Activated T-cell treated with anti-CD3 and anti-CD28 coated beads for 48 hours (primary cell): ENCODE measurements at regions not wholly inside any gene's neighbourhood (a gene's known extent, or its start where the extent isn't known, plus 50 kb on each side); places are given as distances from the start of the nearest gene placed in this dataset.

Experiments used
- DNase-seq: peaks from one replicate; pipeline ENCODE4 v3.0.0-alpha.2; 2020; ENCODE audit warnings: low read depth

DNA sequence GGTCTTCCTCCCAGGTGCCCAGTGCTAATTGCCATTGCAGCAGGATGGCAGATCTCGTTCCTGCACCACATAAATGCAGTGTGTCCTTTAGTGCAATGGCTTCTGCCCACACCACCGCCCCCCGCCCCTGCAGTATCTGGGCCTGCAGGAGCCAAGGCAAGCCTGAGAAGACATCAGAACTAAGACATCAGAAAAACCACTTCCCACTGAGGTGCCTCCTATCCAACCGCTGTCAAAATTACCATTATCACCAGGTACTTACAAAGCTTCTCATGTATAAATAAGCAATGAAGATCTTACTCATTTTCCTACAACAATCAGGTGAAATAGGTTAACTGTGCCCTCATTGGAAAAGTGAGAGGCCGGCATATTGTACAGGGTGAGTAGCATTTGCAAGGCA, 228.8 kb downstream of the FBXO15 start:
- no peak for DNase-seq

DNA sequence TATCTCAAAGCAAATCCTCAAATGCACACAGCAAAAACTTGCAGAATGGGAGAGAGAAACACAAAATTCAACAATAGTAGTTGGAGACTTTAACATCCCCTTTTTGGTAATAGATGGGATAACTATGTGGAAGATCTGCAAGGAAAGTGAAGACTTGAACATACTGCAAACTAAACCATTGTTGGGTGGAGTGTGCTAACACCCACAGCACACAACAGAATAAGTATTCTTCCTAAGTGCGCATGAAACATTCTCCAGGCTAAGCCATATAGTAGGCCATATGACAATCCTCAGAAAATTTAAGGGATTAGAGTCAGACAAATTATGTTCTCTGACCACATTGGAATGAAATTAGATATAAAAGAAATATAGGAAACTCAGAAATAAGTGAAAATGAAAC, 230.6 kb downstream of the FBXO15 start:
- DNase-seq = no peak

DNA sequence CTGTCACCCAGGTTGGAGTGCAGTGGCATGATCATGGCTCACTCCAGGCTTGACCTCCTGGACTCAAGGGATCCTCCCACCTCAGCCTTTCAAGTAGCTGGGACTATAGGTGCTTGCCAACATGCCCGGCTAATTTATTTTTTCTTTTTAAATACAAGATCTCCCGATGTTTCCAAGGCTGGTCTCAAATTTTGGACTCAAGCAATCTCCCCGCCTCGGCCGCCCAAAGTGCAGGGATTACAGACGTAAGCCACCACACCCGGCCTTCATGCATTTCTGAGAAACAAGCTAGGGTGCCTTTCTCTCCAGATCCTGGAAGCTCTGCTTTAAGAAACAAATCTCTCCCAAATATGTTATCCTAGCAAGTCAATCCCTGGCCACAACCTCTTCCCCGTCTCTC, 234.1 kb downstream of the FBXO15 start:
- no peak for DNase-seq

DNA sequence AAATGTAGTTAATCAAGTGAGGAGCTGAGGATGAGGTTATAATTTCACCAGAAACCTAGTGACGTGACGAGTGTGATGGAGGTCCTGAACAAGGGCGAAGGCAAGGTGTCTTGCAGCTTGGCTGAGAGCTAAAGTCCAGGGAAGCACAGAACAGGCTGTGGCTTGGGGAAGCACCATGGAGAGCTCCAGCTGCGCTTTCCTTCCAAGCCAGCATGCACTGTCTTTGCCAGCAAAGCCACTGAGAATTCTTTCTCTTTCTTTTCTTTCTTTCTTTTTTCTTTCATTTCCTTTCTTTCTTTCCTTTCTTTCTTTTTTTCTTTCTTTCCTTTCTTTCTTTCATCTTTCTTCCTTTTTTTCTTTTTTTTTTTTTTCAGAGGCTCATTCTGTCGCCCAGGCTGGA, 239.3 kb downstream of the FBXO15 start:
- no peak for DNase-seq

DNA sequence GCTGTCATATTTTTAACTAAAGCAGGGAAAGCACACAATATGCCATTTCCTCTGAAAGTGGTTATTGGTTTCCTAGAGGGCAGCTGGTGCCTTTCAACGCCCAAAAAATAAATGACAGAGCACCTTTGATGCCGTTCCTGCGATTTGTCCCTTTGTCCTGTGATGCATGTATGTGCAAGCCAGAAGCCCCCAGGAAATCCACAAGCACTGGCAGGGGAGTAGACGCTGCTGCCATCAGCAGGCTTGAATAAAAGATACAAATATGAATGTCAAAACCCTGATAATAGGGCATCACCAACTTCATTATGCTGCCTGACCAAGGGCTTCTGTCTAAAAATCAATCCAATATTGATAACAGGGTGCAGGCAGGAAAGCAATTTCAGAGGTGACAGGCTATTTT, 246.1 kb downstream of the FBXO15 start:
- no peak for DNase-seq

DNA sequence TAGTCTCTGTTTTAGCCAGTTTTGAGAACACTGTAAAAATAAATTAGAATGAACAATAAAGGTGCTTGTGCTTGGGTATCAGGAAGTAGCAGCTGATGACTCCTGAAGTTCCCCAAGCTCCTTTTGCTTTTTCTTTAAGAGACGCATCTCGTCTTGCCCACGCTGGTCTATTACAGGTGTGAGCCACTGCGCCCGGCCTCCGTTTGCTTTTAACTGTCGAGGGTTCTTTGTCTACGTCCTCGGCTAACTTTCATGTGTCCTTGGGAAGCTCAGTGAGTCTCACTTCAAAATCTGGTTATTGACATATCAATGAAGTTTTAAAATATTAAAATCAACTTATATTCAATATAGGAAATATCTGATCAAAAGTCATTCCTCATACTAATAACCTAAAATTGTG, 246.5 kb downstream of the FBXO15 start:
- DNase-seq = no peak

DNA sequence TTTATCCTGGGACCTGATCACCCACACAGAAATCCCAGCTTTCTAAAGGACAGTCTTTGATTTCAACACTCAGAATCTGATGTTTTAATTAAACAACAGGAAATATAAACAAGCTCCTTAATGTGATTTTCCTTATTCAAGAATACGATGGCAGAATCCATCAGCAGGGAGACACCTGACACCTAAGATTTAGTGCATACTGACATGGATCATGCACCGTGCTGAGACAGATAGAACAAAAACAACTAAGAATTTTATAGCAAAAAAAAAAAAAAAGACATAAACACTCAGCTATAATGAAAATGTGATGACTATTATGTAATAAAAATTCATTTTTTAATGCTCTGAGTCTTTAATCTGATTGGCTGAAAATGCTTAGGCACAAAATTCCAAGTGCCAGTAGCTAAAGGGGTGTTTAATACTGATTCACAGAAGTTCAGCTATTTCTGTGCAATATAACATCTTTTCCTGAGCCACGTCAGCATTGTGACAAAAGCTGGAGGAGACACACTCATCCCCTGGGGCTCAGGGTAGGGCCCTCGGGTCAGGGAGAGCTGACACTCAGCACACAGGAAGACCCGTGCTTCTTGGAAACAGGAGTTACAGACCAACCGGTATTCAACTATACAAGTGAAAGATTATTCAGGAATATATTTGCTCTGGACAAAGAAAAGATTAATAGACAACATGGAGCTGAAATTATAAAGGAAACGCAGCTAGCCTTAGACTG, 247.4 kb downstream of the FBXO15 start:
- DNase-seq = no peak

DNA sequence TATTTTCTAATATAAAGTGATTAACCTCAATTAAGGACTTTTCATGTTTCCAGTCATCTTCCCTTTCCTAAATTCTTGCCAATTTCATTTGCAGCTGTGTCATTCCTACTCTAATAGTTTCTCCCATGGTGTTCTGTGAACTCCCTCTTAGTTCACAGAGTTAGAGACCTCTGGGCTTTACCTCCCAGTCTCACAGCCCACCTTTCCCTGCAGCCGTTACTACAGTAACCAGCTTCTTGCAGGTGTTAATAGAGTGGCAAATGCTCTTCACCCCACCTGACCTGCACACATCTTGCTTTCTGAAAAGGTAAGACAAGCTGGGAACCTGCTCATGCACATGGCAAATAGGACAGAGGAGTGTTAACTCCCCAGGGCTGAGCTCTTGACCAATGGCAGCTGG, 250.1 kb downstream of the FBXO15 start:
- DNase-seq = no peak

DNA sequence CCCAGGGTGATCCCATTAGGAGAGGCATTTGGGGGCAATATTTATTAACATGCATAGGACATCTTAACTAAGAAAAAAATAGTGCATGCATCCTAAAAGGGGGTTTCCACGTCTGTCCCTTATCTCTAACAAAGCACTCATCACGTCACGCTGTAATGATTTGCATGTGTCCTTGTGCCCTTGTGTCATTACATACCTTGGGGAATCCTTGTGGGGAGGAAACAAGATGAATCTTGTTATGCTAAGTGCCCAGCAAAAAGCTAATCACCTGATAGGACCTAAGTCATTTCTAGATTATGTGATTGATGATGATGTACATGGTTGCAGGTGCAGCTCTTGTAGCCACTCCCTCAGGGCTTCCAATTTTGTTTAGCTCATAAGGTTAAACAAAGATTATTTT, 250.9 kb downstream of the FBXO15 start:
- DNase-seq = no peak

DNA sequence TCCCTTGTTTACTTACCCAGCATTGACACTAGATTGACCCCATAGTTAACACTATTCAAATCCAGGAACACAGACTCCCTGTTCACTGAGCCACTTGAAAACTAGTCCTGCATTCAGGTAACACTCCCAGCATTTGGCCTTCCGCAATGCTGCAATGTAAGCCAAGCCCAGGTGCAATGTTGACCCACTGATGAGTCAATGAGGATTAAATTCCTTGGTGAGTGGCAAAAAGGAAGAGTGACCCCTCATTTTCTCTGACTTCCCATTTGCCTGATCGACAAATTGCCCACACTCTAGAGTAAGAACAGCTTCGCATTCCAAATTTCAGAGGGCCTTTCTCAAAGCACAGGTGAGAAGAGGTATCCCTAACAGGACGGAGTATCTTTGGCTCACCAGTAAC, 251.9 kb downstream of the FBXO15 start:
- no peak for DNase-seq

DNA sequence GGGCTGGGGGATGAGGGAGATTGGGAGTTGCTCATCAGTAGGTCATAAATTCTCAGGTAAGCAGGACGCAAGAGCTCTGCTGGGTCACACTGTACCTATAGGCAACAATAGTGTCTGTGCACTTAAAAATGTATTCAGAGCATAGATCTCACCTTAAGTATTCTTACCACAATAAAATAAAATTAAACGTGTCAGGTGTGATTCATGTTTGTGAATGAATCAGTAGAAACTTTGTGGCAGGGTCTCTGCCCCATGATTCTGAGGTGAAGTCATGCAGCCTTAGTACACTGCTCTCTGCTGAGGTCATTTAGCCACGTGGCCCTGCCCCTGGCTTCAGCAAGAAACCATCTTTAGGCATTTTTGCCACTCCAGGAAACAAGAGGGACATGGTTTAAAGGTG, 253.8 kb downstream of the FBXO15 start:
- DNase-seq = no peak

DNA sequence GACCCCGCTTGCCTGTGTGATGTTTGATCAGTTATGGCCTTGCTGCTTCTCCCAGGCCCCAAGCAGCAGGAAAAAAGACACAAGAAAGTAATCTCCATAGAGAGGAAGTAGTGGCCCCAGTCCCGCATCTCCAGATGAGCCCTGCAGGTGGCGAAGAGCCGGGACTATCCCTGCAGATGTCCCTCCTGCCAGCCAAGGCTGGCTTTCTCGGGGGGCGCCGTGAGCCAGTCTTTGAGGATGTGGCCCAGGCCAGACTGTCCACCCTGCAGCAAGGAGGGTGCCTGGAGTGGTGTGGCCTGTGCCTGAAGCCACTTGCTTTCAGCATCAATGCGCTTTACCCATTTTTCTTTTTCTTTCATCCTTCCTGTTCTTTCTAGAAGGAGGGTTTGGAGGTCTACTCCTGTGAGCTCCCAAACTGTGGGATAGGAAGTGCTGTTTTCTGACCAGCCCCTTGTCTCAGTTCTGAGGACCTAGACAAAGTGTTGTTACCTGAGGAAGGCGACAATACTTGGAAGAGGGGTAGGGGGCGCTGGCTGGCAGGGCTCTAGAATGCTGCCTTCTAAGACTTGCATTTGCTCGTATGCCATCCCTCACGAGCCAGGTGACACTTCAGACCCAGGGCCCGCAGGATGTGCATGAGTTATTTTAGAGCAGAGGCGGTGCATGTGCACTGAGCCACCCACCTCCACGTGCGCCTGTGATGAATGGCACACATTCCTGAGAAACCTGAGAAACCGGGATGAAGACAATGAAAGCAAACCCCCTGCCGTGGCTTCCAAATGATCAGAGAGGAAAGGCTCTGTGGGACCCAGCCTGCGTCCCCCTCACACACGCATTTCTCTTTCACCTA, 255.8 kb downstream of the FBXO15 start:
- DNase-seq = no peak

DNA sequence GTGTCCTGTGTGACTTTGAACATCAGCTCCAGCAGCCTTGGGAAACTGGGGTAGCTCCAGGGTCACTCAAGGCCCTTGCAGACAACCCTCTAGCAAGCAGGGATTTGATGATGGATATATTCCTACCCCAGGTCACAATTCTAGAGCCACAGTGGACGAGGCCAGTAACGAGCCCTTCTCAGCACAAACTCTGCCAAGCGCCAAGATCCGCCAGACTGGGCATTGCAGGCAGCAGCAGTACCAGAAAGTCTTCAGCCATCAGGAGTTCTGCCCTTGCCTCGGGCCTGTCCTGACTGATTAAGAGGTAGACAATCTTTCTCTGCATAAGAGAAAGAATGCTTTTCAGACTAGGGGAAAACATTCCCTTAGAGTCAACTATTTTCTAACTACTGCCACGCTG, 259.1 kb downstream of the FBXO15 start:
- DNase-seq = no peak

DNA sequence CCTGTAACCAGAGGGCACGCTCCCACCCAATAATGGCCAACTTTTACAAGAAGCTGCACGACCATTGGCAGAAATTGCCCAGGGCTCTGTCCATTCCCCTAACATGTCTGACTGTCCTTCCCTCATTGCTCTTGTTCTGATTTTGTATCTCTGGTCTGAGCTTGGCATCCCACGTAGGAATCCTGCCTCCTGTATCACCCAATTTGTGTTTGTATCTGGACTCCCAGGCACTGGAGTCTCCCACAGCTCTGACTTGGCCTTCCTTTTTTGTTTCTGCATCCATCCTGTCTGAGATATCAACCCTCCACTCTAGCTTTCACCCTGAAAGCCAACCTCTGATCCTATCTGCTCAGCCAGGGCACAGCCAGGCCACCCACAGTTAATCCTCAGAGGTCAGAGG, 259.8 kb downstream of the FBXO15 start:
- no peak for DNase-seq

DNA sequence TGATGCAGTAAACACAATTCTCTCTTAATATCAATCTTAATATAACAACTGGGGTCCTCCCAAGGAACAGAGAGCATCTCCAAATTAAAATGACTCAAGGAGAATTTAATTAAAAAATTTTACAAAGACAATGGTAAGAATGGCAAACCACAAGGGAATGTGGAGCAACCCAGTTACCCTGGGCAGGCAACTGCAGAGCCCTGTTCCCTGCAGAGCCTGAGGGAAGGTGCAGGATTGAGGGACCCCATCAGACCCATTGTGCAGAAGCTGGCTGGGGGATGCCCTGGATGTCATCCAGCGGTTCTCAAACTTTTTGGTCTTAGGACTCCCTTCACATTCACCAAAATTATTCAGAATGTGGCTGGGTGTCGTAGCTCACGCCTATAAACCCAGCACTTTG, 262.8 kb downstream of the FBXO15 start:
- no peak for DNase-seq

DNA sequence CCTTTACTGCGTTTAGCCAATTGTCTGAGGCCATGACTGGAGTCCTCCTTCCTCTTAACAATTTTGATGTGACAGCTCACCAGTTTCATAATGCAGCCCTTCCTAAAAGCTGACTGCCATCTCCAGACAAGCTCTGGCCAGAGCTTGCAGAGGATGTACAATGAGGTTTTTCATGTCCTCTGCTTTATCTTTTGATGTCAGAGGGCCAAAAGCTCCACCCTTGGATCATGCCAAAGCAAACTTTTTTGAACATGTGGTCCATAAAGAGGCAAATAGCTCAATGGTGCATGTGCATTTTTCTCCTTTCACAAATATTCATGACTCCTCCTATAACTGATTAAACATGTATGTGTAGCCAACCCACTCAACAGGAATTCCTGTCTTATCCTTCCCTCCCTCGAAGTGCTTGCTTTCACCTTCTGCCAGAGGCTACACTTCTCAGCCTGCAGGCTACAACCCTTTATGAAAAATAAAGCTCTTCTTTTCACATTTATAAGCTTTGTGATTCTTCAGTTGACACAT, 266.2 kb downstream of the FBXO15 start:
- DNase-seq = no peak

DNA sequence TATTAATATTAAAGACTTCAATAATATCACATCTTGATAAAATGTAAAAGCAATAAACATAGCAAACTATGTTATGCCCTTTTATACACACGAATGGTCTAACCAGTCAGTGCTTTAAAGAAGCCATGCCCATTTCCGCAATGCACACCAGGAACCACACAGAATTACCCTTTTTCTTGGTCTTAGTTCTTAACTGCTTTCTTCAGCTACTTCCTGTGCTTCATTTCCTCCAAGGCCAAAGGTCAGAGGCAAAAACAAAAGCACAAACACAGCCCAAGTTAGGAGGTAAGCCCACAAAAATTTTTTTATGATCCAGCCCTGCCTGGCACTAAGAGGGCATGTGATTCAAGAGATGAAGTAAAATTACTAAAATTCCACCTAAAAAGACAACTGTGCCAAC, 267.2 kb downstream of the FBXO15 start:
- DNase-seq = no peak

DNA sequence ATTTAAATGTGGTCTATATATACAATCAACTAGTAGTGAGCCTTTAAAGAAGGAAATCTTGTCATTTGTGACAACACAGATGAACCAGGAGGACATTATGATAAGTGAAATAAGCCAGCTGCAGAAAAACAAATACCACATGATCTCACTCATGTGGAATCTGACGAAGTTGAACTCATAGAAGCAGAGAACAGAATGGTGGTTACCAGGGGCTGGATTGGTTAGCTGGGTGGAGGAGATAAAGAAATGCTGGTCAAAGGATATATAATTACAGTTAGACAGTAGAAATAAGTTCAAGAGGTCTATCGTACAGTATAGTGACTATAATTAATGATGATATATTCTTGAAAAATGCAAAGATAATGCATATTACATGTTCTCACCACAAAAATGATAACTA, 267.9 kb downstream of the FBXO15 start:
- DNase-seq = no peak

DNA sequence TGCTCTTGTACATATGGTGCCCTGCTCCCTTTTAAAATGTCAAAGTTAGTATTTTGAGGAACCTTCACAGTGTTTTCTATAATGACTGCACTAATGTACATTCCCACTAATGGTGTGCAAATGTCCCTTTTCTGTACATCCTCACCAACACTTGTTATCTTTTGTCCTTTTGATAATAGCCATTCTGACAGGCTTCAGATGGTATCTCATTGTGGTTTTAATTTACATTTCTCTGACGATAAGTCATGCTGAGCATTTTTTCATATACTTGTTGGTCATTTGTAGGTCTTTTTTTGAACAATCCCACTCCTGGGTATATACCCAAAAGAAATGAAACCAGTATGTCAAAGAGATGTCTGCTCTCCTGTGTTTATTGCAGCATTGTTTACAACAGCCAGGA, 268.3 kb downstream of the FBXO15 start:
- no peak for DNase-seq

DNA sequence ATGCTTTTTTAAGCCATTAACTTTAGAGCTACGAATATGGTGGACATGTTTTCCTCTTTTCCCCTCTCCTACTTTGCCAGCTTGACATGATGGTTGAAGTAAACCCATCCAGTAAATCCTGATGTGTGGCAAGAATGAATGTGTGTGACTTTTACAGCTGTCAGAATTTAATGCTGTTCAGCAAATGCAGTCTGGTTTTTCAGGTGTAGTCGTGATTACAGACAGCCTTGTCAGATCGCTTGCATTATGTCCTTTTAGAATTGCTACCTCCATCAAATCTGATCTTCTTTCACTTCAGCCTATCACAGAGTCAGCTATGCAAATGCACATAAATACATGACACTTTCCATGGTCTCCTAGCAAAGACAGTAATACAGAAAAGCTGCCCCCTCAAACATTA, 278.5 kb downstream of the FBXO15 start:
- DNase-seq = no peak

DNA sequence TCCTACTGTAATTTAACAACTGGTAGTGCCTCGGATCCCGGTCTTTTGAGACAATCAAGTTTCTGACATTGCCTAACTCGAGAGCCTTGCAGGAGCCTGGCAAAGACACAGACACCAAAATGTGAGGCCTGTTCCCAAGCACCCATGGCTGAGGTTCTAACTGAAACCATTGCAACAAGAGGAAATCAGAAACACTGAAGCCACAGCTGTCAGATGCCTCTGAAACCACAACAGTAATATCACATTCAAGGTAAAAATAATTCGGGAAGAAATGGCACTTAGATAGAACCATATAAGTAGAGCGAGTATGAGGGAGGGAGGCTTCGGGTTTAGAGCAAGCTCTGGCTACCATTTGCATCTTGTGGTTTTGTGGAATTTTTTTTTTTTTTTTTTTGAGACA, 285.9 kb downstream of the FBXO15 start:
- no peak for DNase-seq

DNA sequence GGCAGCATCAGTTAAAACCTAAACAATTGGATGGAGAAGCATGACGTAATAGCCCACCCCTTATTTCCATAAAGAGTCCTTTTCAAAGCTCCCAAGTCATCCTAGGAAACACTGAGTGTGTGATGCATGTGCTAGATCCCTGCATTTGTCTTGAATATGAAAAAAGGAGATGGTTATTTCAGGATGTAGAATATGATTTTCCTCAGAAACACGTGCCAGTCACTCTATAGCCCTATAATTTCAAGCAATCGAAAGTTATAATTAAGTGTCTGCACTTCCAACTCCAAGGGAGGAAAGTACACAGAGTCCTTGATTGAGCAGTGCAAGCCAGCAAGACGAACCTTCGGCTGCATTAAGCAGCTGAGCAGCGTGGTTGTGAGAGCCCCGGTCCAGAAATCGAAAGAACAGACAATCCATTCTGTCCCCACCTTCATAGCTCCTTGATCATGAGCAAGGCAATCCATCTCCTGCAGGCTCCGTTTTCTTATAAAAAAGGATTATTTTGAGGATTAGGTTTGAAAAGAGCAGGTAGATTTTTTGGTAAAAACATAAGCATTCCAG, 287.7 kb downstream of the FBXO15 start:
- no peak for DNase-seq
